ENCODE measurements at regions not wholly inside any gene's neighbourhood (a gene's known extent, or its start where the extent isn't known, plus 50 kb on each side); places are given as distances from the start of the nearest gene placed in this dataset.

- TF ChIP-seq SP1 (IDR thresholded peaks at IDR 0.05) (no peak), FOXM1 (IDR thresholded peaks at IDR 0.05; ENCODE audit: borderline replicate concordance) (no peak), FOXA1 (IDR thresholded peaks at IDR 0.05) (no peak), L3MBTL2 (conservative IDR thresholded peaks at IDR 0.05) (no peak), ARNT (IDR thresholded peaks at IDR 0.05) (no peak), SUZ12 (IDR thresholded peaks at IDR 0.05) (no peak), BHLHE40 (IDR thresholded peaks at IDR 0.05; ENCODE audit: borderline replicate concordance) (no peak), TARDBP (IDR thresholded peaks at IDR 0.05) (no peak), ELF4 (IDR thresholded peaks at IDR 0.05) (no peak), LEF1 (IDR thresholded peaks at IDR 0.05; ENCODE audit: borderline replicate concordance) (no peak), PKNOX1 (IDR thresholded peaks at IDR 0.05) (no peak), NFRKB (IDR thresholded peaks at IDR 0.05) (no peak), CTBP1 (IDR thresholded peaks at IDR 0.05; ENCODE audit: borderline replicate concordance) (no peak)
Observed at GRCh38 chr11:38819981-38820380, 2221.9 kb upstream of the RAG2 start.
